HG02798 (cell line): ENCODE measurements at regions not wholly inside any gene's neighbourhood (a gene's known extent, or its start where the extent isn't known, plus 50 kb on each side); places are given as distances from the start of the nearest gene placed in this dataset.
A peak's percentile ranks its signal among the peaks of the same experiment; 100 is the strongest.

Experiments
- ATAC-seq: cut with Tn5 transposase; IDR thresholded peaks from one replicate; pipeline ENCODE4 v1.9.1; 2021; ENCODE audit warnings: mild to moderate bottlenecking; ENCODE audit not compliant: unreplicated experiment, poor library complexity

- ATAC-seq, result no peak
These were observed 175.9 kb upstream of the CST7 start for GRCh38 chr20:24773168-24773567.

GRCh38 chr20:24773751-24774201 is 175.3 kb upstream of the CST7 start:
- ATAC-seq, result peak; percentile 62

- no peak for ATAC-seq
These were observed 173.1 kb upstream of the CST7 start for GRCh38 chr20:24775966-24776365.

GRCh38 chr20:24776755-24777271 is 172.3 kb upstream of the CST7 start:
- ATAC-seq, result no peak

GRCh38 chr20:24777746-24778145 is 171.3 kb upstream of the CST7 start:
- ATAC-seq, result no peak

GRCh38 chr20:24778585-24779031 is 170.5 kb upstream of the CST7 start:
- no peak for ATAC-seq

- no peak for ATAC-seq
These were observed 169.9 kb upstream of the CST7 start for GRCh38 chr20:24779131-24779530.

- ATAC-seq, result no peak
These were observed 169.1 kb upstream of the CST7 start for GRCh38 chr20:24779946-24780345.

- no peak for ATAC-seq
These were observed 168.2 kb upstream of the CST7 start for GRCh38 chr20:24780674-24781417.

- no peak for ATAC-seq
These were observed 167.6 kb upstream of the CST7 start for GRCh38 chr20:24781418-24781980.

GRCh38 chr20:24782301-24782700 is 166.8 kb upstream of the CST7 start:
- no peak for ATAC-seq

- ATAC-seq, result no peak
These were observed 166.1 kb upstream of the CST7 start for GRCh38 chr20:24782801-24783630.

GRCh38 chr20:24783631-24784492 is 165.2 kb upstream of the CST7 start:
- ATAC-seq, result no peak

- no peak for ATAC-seq
These were observed 164.5 kb upstream of the CST7 start for GRCh38 chr20:24784607-24785006.

- ATAC-seq, result no peak
These were observed 163.6 kb upstream of the CST7 start for GRCh38 chr20:24785141-24786110.

- ATAC-seq, result no peak
These were observed 163.0 kb upstream of the CST7 start for GRCh38 chr20:24786111-24786495.

GRCh38 chr20:24786646-24787045 is 162.4 kb upstream of the CST7 start:
- no peak for ATAC-seq

- no peak for ATAC-seq
These were observed 162.0 kb upstream of the CST7 start for GRCh38 chr20:24787071-24787470.

GRCh38 chr20:24787621-24788020 is 161.4 kb upstream of the CST7 start:
- ATAC-seq, result no peak
